Forelimb muscle (tissue), 1 donor: ENCODE measurements at regions not wholly inside any gene's neighbourhood (a gene's known extent, or its start where the extent isn't known, plus 50 kb on each side); places are given as distances from the start of the nearest gene placed in this dataset.
"Not testable (repeated sequence)": the region's sequence is repeated elsewhere in the genome, so short reads cannot be mapped to it uniquely, and the experiment has no call there.

Source experiments
- DNase-seq: peaks from one replicate; pipeline ENCODE4 v3.0.0-alpha.2; 2013; ENCODE audit warnings: low read depth

DNA sequence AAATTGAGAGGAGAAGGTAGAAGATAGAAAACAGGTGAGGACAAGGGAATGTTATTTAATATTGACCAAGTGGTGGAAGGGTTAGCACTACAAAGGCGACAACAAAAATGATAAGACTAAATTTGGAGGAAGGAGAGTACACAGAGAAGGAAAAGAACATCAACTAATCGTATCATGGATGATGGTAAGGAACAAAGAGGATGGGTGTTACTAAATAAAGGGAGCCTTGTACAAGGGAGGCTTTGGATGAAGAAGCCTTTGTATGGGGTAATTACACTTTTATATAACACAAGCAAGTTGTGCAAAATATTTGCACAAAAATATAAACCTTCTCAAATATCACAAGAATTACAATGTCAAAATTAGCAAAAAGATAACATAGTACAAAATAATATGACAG lies 125.7 kb downstream of the ZNF608 start:
- DNase-seq = no peak

DNA sequence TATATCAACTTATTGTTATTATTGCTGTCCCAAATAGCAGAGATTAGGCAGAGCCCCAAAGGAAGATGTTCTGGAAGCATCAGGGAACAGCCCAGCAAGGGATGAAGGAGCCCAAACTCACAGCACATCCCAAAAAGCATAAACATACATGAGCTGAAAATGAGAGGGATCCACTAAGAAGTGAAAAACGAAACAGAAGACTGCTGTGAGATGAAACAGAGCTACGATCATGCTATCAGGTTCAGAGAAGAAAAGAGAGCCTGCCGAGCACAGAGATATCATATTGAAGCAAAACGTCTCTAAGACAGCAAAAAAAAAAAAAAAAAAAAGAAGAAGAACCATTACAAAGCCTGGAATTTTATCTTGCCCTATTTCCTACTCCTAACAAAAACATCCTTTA lies 127.3 kb downstream of the ZNF608 start:
- no peak for DNase-seq

- DNase-seq = no peak
Measured at GRCh38 chr5:124617787-124618186, 128.7 kb downstream of the ZNF608 start.

- no peak for DNase-seq
Measured at GRCh38 chr5:124614836-124615385, 131.5 kb downstream of the ZNF608 start.

GRCh38 chr5:124614105-124614504 lies 132.3 kb downstream of the ZNF608 start:
- DNase-seq = no peak

DNA sequence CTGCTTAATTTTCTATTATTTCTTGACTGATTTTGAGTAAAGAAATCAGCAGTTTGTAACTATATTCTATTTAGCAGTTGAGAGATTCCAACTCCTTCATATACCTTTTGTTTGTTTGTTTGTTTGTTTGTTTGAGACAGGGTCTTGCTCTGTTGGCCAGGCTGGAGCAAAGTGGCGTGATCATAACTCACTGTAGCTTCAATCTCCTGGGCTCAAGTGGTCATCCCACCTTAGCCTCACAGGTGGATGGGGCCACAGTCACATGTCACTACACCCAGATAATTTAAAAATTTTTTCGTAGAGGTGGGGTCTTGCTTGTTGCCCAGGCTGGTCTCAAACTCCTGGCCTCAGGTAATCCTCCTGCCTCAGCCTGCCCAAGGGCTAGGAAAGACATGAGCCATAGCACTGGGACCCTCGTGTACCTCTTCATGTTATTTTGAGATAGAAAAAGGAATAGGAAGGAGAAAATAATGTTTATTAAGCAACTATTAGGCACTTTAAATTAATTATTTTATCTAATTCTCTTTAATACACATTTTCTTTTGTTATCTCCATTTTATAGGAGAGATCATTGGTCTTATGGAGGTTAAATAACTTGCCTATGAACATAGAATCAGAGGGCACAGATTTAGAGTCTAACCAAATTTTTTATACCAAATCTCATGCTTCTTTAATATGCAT lies 133.0 kb downstream of the ZNF608 start:
- no peak for DNase-seq

GRCh38 chr5:124612023-124612422 lies 134.4 kb downstream of the ZNF608 start:
- no peak for DNase-seq

- DNase-seq = not testable (repeated sequence)
Measured at GRCh38 chr5:124611262-124611661, 135.2 kb downstream of the ZNF608 start.

DNA sequence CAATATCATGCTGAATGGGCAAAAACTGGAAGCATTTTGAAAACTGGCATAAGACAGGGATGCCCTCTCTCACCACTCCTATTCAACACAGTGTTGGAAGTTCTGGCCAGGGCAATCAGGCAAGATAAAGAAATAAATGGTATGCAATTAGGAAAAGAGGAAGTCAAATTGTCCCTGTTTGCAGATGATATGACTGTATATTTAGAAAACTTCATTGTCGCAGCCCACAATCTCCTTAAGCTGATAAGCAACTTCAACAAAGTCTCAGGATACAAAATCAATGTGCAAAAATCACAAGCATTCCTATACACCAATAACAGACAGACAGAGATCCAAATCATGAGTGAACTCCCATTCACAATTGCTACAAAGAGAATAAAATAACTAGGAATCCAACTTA lies 136.8 kb downstream of the ZNF608 start:
- not testable (repeated sequence) for DNase-seq

- no peak for DNase-seq
Measured at GRCh38 chr5:124606543-124606942, 139.9 kb downstream of the ZNF608 start.

- DNase-seq = no peak
Measured at GRCh38 chr5:124606093-124606492, 140.3 kb downstream of the ZNF608 start.

- peak; percentile 99 for DNase-seq
Measured at GRCh38 chr5:124605541-124605940, 140.9 kb downstream of the ZNF608 start.

- no peak for DNase-seq
Measured at GRCh38 chr5:124604419-124604818, 142.0 kb downstream of the ZNF608 start.

DNA sequence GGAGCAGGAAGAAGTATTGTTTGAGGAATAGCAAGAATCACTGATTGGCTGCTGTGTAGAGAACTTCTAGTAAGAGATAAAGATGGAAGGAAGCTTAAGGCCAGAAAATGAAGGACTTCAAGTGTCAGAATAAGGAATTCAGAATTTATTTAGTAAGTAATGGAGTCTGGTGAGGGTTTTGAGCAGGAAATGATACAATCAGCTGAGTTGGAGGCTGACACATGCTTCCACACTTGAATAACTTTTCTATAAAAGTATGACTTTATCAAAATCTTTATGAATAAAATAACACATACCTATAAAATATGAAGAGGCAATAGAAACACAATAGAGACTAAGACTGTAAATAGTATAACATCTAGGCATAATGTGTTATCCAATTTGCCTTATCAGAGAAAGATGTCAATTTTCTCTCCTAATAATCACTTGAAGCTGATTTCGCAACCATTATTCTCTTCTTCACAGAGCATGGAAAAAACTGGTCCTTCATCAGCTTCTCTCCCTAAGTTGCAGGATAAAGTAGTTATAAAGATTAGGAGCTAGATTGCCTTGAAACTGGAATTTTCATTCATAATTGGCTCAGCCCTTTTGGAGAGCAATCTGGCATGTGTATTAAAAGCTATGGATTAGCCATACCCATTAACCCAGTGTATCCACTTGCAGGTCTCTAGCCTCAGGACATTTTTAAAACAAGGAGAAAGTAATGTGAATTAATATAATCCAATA lies 143.4 kb downstream of the ZNF608 start:
- no peak for DNase-seq

DNA sequence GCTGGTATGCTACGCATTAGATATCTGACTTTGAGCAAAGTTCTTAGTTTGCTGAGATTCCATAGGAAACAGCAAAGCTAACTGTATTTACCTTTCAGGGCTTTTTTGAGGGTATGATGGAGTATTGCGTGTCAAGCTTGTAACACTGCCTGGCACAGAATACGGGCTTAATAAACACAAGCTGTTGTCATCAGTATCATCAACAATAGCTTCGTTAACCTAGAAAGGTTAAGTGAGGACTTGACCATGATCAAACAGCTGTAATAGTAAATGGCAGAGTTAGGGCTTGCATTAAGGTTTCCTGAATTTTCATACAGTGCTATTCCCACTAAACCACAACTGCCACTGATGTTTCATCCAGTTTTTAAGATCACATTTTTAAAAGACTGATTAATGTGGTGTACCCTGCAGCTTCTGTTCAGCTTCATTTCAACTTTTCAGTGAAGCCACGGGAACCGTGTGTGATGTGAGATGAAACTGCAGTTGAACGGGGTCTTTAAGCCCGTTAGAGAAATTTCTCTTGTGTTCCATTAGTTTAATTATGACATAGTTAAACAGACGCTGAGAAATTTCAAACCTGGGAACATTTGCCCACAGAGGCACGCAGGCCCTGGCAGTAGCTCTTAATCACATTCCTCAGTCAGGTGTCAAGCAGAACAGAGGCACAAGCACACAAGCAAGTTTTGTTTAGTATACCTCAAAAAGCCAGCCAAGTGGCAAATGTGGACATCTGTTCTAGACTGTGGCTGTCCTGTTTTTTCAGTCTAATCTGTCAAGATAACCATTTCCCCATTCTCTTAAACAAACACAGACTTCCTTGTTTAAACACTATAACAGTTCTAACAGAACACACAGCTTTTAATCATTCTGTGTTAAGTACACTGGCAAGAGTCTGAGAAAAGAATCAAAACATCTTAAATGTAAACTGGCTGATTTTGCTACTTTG lies 147.1 kb downstream of the ZNF608 start:
- DNase-seq = no peak

GRCh38 chr5:124596595-124597421 lies 149.6 kb downstream of the ZNF608 start:
- no peak for DNase-seq

GRCh38 chr5:124593952-124594351 lies 152.5 kb downstream of the ZNF608 start:
- DNase-seq = no peak

DNA sequence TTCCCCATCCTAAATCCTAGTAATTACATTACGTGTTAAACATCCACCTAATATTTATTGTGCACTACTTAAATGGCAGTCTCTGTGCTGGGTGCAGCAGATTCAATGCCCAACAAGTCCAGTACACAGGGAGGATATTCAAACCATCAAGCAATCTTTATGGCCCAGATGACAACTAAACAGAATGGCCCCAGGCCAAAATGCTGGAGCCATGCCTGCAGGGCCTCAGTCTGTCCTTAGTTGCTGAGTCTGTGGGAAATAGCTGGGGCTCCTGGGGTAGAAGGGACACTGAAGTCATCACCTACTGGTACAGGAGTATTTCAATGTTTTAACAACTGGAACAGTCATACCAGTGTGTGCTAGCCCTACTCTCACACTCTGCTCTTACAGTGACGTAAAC lies 153.5 kb downstream of the ZNF608 start:
- DNase-seq = no peak

DNA sequence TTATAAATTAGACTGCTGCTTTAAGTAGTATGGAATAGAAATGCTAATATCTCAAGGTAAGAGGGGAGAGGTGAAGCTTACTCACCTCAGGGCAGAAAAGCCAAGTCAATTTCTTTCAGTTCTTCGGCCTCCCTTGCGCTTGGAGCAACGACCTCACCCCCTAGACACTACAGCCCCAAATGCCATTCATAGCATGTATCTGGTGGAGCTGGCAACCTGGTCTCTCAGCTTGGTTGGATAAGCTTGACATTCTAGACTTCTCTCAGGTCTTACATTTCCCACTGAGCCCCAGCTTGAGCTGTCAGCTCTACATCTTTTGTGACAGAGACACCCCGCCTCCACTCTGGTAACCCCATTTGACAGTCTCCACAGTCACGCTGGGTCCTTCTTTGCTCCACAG lies 154.9 kb downstream of the ZNF608 start:
- DNase-seq = no peak

DNA sequence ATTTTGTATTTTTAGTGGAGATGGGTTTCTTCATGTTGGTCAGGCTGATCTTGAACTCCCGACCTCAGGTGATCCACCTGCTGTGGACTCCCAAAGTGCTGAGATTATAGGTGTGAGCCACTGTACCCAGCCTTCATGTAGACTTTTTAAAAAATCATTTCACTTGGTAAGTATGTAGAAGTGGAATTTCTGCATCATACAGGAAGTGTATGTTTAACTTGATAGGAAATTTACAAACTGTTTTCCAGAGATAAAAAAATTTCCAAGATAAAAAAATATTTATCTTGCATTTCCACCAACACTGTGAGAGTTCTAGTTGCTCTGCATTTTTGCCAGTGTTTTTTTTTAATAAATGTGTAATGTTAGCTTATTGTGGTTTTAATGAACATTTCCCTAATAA lies 155.8 kb downstream of the ZNF608 start:
- no peak for DNase-seq

DNA sequence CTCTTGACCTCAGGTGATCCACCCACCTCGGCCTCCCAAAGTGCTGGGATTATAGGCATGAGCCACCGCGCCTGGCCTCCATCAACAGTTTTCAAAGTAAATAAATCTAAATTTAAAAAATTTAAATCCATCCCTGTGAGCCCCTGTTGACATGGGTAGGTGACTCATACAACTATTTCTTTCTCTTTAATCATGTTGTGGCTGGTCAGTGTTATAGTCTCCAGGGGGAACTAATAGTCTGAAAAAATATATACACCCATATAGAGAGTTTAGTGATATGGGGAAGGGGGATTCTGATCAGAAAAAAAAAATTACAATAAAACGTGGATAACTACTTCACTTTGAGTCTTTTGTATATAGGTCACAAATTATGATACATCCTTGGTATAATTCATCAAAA lies 159.2 kb downstream of the ZNF608 start:
- no peak for DNase-seq
